Neural progenitor cell (in vitro differentiated cells): ENCODE measurements at regions not wholly inside any gene's neighbourhood (a gene's known extent, or its start where the extent isn't known, plus 50 kb on each side); places are given as distances from the start of the nearest gene placed in this dataset.

Experiments used
- DNase-seq: peaks from one replicate; pipeline ENCODE4 v3.0.0-alpha.2; 2016; ENCODE audit warnings: low spot score
- H2AFZ ChIP-seq: fragments of 200-600 bp; sonication (generic); replicated peaks from 2 replicates; pipeline ENCODE4 v1.6.1; 2016; ENCODE audit warnings: antibody characterized with exemption
- H3F3A ChIP-seq: fragments of 200-600 bp; sonication (generic); 2 replicates; pipeline ENCODE4 v1.6.1; 2016; ENCODE audit warnings: antibody characterized with exemption, low read depth
- H3K27ac ChIP-seq: fragments of 200-600 bp; sonication (generic); 2 replicates; pipeline ENCODE4 v1.5.1; 2016; ENCODE audit warnings: mild to moderate bottlenecking
- H3K27me3 ChIP-seq: fragments of 200-600 bp; sonication (generic); 2 replicates; pipeline ENCODE4 v1.6.1; 2016; ENCODE audit warnings: mild to moderate bottlenecking, moderate library complexity
- H3K36me3 ChIP-seq: fragments of 200-600 bp; sonication (generic); 2 replicates; pipeline ENCODE4 v1.5.1; 2016
- H3K4me1 ChIP-seq: fragments of 200-600 bp; sonication (generic); 2 replicates; pipeline ENCODE4 v1.6.1; 2016; ENCODE audit warnings: mixed run types
- H3K4me2 ChIP-seq: fragments of 200-600 bp; sonication (generic); 2 replicates; pipeline ENCODE4 v1.6.1; 2016
- H3K4me3 ChIP-seq: fragments of 200-600 bp; sonication (generic); 2 replicates; pipeline ENCODE4 v1.5.1; 2016
- H3K79me2 ChIP-seq: fragments of 200-600 bp; sonication (generic); 2 replicates; pipeline ENCODE4 v1.6.1; 2016; ENCODE audit warnings: low read depth
- H3K9ac ChIP-seq: fragments of 200-600 bp; sonication (generic); 2 replicates; pipeline ENCODE4 v1.6.1; 2016
- H3K9me3 ChIP-seq: fragments of 200-600 bp; sonication (generic); 2 replicates; pipeline ENCODE4 v1.5.1; 2016; ENCODE audit warnings: low read depth
- H4K20me1 ChIP-seq: fragments of 200-600 bp; sonication (generic); 2 replicates; pipeline ENCODE4 v1.6.1; 2016; ENCODE audit warnings: low read depth
- H3K27ac Mint-ChIP-seq: 3 replicates; pipeline ENCODE4 v1.8.0; 2021; ENCODE audit warnings: mixed read lengths
- H3K27me3 Mint-ChIP-seq: 2 replicates; pipeline ENCODE4 v1.8.0; 2022; ENCODE audit warnings: low read depth, mild to moderate bottlenecking, inconsistent platforms, moderate library complexity, mixed read lengths; ENCODE audit not compliant: insufficient read depth
- H3K36me3 Mint-ChIP-seq: 3 replicates; pipeline ENCODE4 v1.8.0; 2021; ENCODE audit warnings: mixed read lengths
- H3K4me1 Mint-ChIP-seq: 3 replicates; pipeline ENCODE4 v1.8.0; 2021; ENCODE audit warnings: mixed read lengths
- H3K4me3 Mint-ChIP-seq: 3 replicates; pipeline ENCODE4 v1.8.0; 2021; ENCODE audit warnings: mild to moderate bottlenecking, moderate library complexity, mixed read lengths
- H3K9me3 Mint-ChIP-seq: 3 replicates; pipeline ENCODE4 v1.8.0; 2020; ENCODE audit warnings: mixed read lengths
- EZH2 ChIP-seq: fragments of 200-600 bp; sonication (generic); IDR thresholded peaks from 2 replicates; pipeline ENCODE4 v1.6.1; 2017; ENCODE audit warnings: antibody characterized with exemption, mild to moderate bottlenecking, moderate library complexity
- EZH2phosphoT487 ChIP-seq: fragments of 200-600 bp; sonication (generic); IDR thresholded peaks from 2 replicates; pipeline ENCODE4 v1.6.1; 2017; ENCODE audit warnings: antibody characterized with exemption
- TF ChIP-seq, protein P1 (sequence below): fragments of 200-600 bp; sonication (generic); IDR thresholded peaks from 2 replicates; pipeline ENCODE4 v1.5.1; 2017; ENCODE audit warnings: antibody characterized with exemption, mild to moderate bottlenecking

DNA sequence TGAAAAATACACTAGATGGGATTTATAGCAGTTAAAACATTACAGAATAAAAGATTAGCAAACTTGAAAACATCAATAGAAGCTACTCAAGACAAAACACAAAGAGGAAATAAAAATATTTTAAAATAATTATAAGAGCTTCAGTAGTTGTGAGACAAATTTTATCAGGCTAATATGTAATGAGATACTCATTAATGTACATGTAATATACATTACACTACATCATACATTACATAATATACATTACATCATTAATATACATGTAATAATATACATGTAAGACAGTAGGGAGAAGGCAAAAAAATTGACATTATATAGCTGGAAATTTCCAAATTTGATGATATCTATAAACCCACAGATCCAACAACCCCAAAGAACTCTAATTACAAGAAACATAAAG lies 249.4 kb upstream of the HMGA2 start:
- no peak overlapping the region for H3K27ac ChIP-seq
- no peaks in the 10 kb centered on the region for H3F3A ChIP-seq
- TF ChIP-seq, protein P1, sequence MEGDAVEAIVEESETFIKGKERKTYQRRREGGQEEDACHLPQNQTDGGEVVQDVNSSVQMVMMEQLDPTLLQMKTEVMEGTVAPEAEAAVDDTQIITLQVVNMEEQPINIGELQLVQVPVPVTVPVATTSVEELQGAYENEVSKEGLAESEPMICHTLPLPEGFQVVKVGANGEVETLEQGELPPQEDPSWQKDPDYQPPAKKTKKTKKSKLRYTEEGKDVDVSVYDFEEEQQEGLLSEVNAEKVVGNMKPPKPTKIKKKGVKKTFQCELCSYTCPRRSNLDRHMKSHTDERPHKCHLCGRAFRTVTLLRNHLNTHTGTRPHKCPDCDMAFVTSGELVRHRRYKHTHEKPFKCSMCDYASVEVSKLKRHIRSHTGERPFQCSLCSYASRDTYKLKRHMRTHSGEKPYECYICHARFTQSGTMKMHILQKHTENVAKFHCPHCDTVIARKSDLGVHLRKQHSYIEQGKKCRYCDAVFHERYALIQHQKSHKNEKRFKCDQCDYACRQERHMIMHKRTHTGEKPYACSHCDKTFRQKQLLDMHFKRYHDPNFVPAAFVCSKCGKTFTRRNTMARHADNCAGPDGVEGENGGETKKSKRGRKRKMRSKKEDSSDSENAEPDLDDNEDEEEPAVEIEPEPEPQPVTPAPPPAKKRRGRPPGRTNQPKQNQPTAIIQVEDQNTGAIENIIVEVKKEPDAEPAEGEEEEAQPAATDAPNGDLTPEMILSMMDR = no peak
- TF ChIP-seq EZH2phosphoT487 (no peak), EZH2 (no peak)
- no peaks in the 10 kb centered on the region for H3K9me3 ChIP-seq
- H3K4me2 ChIP-seq = no peak overlapping the region
- H3K27me3 ChIP-seq = no peaks in the 10 kb centered on the region
- no peak overlapping the region for H2AFZ ChIP-seq
- no peaks in the 10 kb centered on the region for H3K4me1 ChIP-seq
- H3K4me1 Mint-ChIP-seq = no peaks in the 10 kb centered on the region
- H3K4me3 ChIP-seq = no peak overlapping the region
- no peaks in the 10 kb centered on the region for H3K36me3 ChIP-seq
- peaks cover 24% of the 10 kb centered on the region for H3K9me3 Mint-ChIP-seq
- no peak overlapping the region for H3K27ac Mint-ChIP-seq
- H3K4me3 Mint-ChIP-seq = no peak overlapping the region
- no peak for DNase-seq
- no peak overlapping the region for H3K9ac ChIP-seq
- H3K36me3 Mint-ChIP-seq = no peaks in the 10 kb centered on the region
- H3K27me3 Mint-ChIP-seq = no peaks in the 10 kb centered on the region
- no peaks in the 10 kb centered on the region for H3K79me2 ChIP-seq
- no peaks in the 10 kb centered on the region for H4K20me1 ChIP-seq

- no peaks in the 10 kb centered on the region for H3K36me3 ChIP-seq
- no peaks in the 10 kb centered on the region for H3K4me1 ChIP-seq
- no peak overlapping the region for H3K27ac ChIP-seq
- H3K4me2 ChIP-seq = no peak overlapping the region
- Mint-ChIP-seq H3K27ac (no peak overlapping the region), H3K36me3 (no peaks in the 10 kb centered on the region), H3K4me3 (no peak overlapping the region), H3K4me1 (no peaks in the 10 kb centered on the region), H3K27me3 (peaks cover 2% of the 10 kb centered on the region), H3K9me3 (peaks cover 9% of the 10 kb centered on the region)
- H3K79me2 ChIP-seq = no peaks in the 10 kb centered on the region
- no peak overlapping the region for H3K4me3 ChIP-seq
- no peak for TF ChIP-seq EZH2
- H3F3A ChIP-seq = no peaks in the 10 kb centered on the region
- H3K9me3 ChIP-seq = no peaks in the 10 kb centered on the region
- no peak overlapping the region for H3K9ac ChIP-seq
- no peaks in the 10 kb centered on the region for H4K20me1 ChIP-seq
- H2AFZ ChIP-seq = no peak overlapping the region
- DNase-seq = no peak
- no peaks in the 10 kb centered on the region for H3K27me3 ChIP-seq
These were observed 240.3 kb upstream of the HMGA2 start for GRCh38 chr12:65584016-65584415.

DNA sequence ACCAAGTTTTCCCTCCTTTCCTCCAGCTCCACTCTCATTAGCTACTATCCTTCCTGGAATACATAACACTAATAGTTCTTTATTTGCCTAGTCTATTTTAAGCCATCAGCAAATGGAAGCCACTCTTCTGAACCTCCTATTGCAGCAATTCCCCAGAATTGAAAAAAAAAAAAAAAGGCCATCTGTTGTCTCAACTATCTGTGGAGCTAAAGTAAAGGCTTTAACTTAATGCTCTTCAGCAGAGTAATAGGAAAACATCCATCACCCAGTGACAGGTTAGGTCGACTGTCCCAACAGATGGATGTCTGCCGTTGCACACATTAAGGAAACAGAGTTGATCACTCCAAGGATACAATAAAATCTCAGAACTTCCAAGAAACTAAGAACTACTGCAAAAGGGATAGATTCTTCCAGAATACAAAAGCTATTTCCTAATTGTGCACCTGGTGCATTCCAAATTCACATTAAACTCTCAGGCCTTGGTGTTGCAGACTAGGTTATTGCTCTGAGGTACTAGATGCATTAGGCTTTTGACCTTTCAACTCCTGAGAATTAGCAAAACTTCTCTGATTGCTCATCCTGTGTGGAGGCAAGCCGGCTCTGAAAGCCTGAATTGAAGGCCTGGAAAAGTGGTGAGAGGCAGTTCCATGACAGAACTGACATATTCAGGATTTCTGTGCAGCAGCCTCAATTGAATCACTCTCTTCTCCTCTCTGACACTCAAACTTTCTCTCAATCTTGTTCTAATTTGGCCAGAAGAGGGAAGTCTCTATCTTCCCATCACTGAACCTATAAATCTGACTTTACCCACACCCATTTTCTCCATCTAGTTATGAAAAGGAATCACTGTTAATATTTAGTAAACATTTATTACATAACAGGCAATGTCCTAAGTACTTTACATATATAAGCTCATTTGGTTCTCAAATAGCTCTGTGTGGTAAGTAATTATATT lies 238.4 kb upstream of the HMGA2 start:
- H3K9me3 Mint-ChIP-seq = peaks cover 3% of the 10 kb centered on the region
- no peak overlapping the region for H3K4me2 ChIP-seq
- H3K36me3 Mint-ChIP-seq = no peaks in the 10 kb centered on the region
- H3K27ac ChIP-seq = no peak overlapping the region
- no peak for DNase-seq
- no peaks in the 10 kb centered on the region for H3F3A ChIP-seq
- H3K36me3 ChIP-seq = no peaks in the 10 kb centered on the region
- no peaks in the 10 kb centered on the region for H4K20me1 ChIP-seq
- H3K9me3 ChIP-seq = no peaks in the 10 kb centered on the region
- H3K4me1 ChIP-seq = no peaks in the 10 kb centered on the region
- H3K27me3 ChIP-seq = no peaks in the 10 kb centered on the region
- no peak overlapping the region for H3K4me3 ChIP-seq
- H3K27ac Mint-ChIP-seq = no peak overlapping the region
- no peaks in the 10 kb centered on the region for H3K79me2 ChIP-seq
- H3K9ac ChIP-seq = no peak overlapping the region
- no peak overlapping the region for H2AFZ ChIP-seq
- TF ChIP-seq EZH2phosphoT487 (no peak), EZH2 (no peak)
- TF ChIP-seq, protein P1 = no peak
- peaks cover 2% of the 10 kb centered on the region for H3K27me3 Mint-ChIP-seq
- no peak overlapping the region for H3K4me3 Mint-ChIP-seq
- no peaks in the 10 kb centered on the region for H3K4me1 Mint-ChIP-seq

GRCh38 chr12:65586796-65587195 lies 237.5 kb upstream of the HMGA2 start:
- Histone ChIP-seq H4K20me1 (no peaks in the 10 kb centered on the region), H3K9ac (no peak overlapping the region), H3K79me2 (no peaks in the 10 kb centered on the region), H3K9me3 (no peaks in the 10 kb centered on the region), H3K4me1 (no peaks in the 10 kb centered on the region), H3K27ac (no peak overlapping the region), H3K27me3 (no peaks in the 10 kb centered on the region), H3K36me3 (no peaks in the 10 kb centered on the region), H3K4me3 (no peak overlapping the region), H3F3A (no peaks in the 10 kb centered on the region), H3K4me2 (no peak overlapping the region), H2AFZ (no peak overlapping the region)
- H3K4me1 Mint-ChIP-seq = no peaks in the 10 kb centered on the region
- H3K9me3 Mint-ChIP-seq = no peaks in the 10 kb centered on the region
- no peaks in the 10 kb centered on the region for H3K36me3 Mint-ChIP-seq
- TF ChIP-seq EZH2 = no peak
- TF ChIP-seq, protein P1 = no peak
- TF ChIP-seq EZH2phosphoT487 = no peak
- H3K27me3 Mint-ChIP-seq = peaks cover 2% of the 10 kb centered on the region
- no peak for DNase-seq
- no peak overlapping the region for H3K4me3 Mint-ChIP-seq
- H3K27ac Mint-ChIP-seq = no peak overlapping the region
